ENCODE measurements at regions not wholly inside any gene's neighbourhood (a gene's known extent, or its start where the extent isn't known, plus 50 kb on each side); places are given as distances from the start of the nearest gene placed in this dataset.
"Not testable (repeated sequence)": the region's sequence is repeated elsewhere in the genome, so short reads cannot be mapped to it uniquely, and the experiment has no call there.

DNA sequence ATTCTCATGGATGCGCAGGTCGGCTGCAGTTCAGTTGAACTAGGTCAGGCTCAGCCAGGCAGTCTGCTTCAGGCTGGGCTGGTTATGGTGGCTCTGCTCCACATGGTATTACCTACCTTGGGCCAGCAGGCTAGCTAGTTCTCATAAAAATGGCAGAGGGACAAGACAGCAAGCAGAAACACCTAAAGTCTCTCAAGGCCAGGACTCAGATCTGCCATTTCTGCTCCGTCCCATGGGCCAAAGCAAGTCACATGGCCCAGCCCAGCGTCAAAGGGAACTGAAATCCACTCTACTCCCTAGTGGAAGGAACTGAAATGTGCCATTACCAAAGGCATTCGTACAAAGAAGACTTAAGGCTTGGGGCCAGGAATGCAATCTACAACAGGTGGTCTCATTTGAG lies 160.0 kb downstream of the TMEM132E start (continued):
- TF ChIP-seq, protein P1, sequence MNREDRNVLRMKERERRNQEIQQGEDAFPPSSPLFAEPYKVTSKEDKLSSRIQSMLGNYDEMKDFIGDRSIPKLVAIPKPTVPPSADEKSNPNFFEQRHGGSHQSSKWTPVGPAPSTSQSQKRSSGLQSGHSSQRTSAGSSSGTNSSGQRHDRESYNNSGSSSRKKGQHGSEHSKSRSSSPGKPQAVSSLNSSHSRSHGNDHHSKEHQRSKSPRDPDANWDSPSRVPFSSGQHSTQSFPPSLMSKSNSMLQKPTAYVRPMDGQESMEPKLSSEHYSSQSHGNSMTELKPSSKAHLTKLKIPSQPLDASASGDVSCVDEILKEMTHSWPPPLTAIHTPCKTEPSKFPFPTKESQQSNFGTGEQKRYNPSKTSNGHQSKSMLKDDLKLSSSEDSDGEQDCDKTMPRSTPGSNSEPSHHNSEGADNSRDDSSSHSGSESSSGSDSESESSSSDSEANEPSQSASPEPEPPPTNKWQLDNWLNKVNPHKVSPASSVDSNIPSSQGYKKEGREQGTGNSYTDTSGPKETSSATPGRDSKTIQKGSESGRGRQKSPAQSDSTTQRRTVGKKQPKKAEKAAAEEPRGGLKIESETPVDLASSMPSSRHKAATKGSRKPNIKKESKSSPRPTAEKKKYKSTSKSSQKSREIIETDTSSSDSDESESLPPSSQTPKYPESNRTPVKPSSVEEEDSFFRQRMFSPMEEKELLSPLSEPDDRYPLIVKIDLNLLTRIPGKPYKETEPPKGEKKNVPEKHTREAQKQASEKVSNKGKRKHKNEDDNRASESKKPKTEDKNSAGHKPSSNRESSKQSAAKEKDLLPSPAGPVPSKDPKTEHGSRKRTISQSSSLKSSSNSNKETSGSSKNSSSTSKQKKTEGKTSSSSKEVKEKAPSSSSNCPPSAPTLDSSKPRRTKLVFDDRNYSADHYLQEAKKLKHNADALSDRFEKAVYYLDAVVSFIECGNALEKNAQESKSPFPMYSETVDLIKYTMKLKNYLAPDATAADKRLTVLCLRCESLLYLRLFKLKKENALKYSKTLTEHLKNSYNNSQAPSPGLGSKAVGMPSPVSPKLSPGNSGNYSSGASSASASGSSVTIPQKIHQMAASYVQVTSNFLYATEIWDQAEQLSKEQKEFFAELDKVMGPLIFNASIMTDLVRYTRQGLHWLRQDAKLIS (CRISPR knock-in tag; IDR thresholded peaks at IDR 0.05), result no peak

DNA sequence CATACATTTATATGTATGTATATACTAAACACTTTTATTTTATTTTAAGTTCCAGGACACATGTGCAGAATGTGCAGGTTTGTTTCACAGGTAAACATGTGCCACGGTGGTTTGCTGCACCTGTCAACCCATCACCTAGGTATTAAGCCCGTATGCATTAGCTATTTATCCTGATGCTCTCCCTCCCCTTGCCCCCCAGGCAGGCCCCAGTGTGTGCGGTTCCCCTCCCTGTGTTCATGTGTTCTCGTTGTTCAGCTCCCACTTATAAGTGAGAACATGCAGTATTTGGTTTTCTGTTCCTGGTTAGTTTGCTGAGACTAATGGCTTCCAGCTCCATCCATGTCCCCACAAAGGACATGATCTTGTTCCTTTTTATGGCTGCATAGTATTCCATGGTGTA lies 158.3 kb downstream of the TMEM132E start:
- DNase-seq (ENCODE audit: low spot score); H3K27me3 ChIP-seq (ENCODE audit: control insufficient read depth in 1 of 2, insufficient read depth in 2 of 2, low read length in 2 of 2): not testable (repeated sequence)

GRCh38 chr17:34736611-34737010 lies 157.2 kb downstream of the TMEM132E start:
- in situ Hi-C loops (cut with HindIII; ENCODE audit: extremely low pct_ligation_motif_present, low pct_unique_long_range_greater_than_20kb) (no loop called here), intact Hi-C loops (cut with micrococcal nuclease; ENCODE audit: unreplicated experiment) (no loop called here)
- Histone ChIP-seq H3K9ac (ENCODE audit: insufficient read depth, low read depth, low read length) (no peak overlapping the region), H2AFZ (ENCODE audit: low read length) (no peak overlapping the region), H3K27me3 (ENCODE audit: control insufficient read depth in 1 of 2, insufficient read depth in 2 of 2, low read length in 2 of 2) (0 out of 5 replicates have a peak, but pooled peaks cover 0 to 2% of the 10 kb centered on the region in 2 experiments), H4K20me1 (ENCODE audit: insufficient read depth, low read length) (no peaks in the 10 kb centered on the region), H3K36me3 (replicated peaks in 1 of 2; ENCODE audit: control insufficient read depth in 1 of 2, insufficient read depth in 2 of 2, low read length in 2 of 2) (no peaks in the 10 kb centered on the region), H3K27ac (ENCODE audit: extremely low read length, insufficient read depth, low read length) (no peak overlapping the region), H3K4me1 (ENCODE audit: insufficient read depth, low read length) (no peaks in the 10 kb centered on the region), H3K4me2 (ENCODE audit: low read depth, low read length) (no peak overlapping the region), H3K9me3 (ENCODE audit: low read length) (no peaks in the 10 kb centered on the region), H3K4me3 (replicated peaks in 1 of 3; ENCODE audit: insufficient read depth in 1 of 3, low read depth in 2 of 3, low read length in 3 of 3) (no peak overlapping the region), H3K79me2 (ENCODE audit: insufficient read depth, low read length) (no peaks in the 10 kb centered on the region)
- 3% methylated on average over 7 of the region's 8 CpGs for whole genome bisulfite sequencing (ENCODE audit: low lambda C conversion rate)
- no peak for ATAC-seq
- TF ChIP-seq, protein P2, sequence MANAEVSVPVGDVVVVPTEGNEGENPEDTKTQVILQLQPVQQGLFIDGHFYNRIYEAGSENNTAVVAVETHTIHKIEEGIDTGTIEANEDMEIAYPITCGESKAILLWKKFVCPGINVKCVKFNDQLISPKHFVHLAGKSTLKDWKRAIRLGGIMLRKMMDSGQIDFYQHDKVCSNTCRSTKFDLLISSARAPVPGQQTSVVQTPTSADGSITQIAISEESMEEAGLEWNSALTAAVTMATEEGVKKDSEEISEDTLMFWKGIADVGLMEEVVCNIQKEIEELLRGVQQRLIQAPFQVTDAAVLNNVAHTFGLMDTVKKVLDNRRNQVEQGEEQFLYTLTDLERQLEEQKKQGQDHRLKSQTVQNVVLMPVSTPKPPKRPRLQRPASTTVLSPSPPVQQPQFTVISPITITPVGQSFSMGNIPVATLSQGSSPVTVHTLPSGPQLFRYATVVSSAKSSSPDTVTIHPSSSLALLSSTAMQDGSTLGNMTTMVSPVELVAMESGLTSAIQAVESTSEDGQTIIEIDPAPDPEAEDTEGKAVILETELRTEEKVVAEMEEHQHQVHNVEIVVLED (CRISPR knock-in tag; IDR thresholded peaks at IDR 0.05; ENCODE audit: borderline replicate concordance), result no peak
- TF ChIP-seq RARA (CRISPR knock-in tag; IDR thresholded peaks at IDR 0.05) (no peak), ZBTB21 (CRISPR knock-in tag; IDR thresholded peaks at IDR 0.05) (no peak), NR3C1 (CRISPR knock-in tag; IDR thresholded peaks at IDR 0.05) (no peak)
- no TSS peak for BruUV-seq (replicated peaks)
- FAIRE-seq, result no peak
- no peak for DNase-seq (ENCODE audit: low spot score)
- ChIA-PET CTCF (ENCODE audit: low intra/inter-chr PET ratio, low total read pairs) (no interaction called here), POLR2A (no interaction called here)

More for the DNA sequence above, 158.3 kb downstream of the TMEM132E start:
- H4K20me1 ChIP-seq (ENCODE audit: insufficient read depth, low read length); POLR2A ChIA-PET; H3K9me3 ChIP-seq (ENCODE audit: low read length); H3K9ac ChIP-seq (ENCODE audit: insufficient read depth, low read depth, low read length); H3K27ac ChIP-seq (ENCODE audit: extremely low read length, insufficient read depth, low read length); H3K4me2 ChIP-seq (ENCODE audit: low read depth, low read length); H3K4me1 ChIP-seq (ENCODE audit: insufficient read depth, low read length); H3K79me2 ChIP-seq (ENCODE audit: insufficient read depth, low read length); intact Hi-C loops (cut with micrococcal nuclease; ENCODE audit: unreplicated experiment); CTCF ChIA-PET (ENCODE audit: low intra/inter-chr PET ratio, low total read pairs); ATAC-seq; in situ Hi-C loops (cut with HindIII; ENCODE audit: extremely low pct_ligation_motif_present, low pct_unique_long_range_greater_than_20kb); H3K4me3 ChIP-seq (replicated peaks in 1 of 3; ENCODE audit: insufficient read depth in 1 of 3, low read depth in 2 of 3, low read length in 3 of 3); H3K36me3 ChIP-seq (replicated peaks in 1 of 2; ENCODE audit: control insufficient read depth in 1 of 2, insufficient read depth in 2 of 2, low read length in 2 of 2); FAIRE-seq; H2AFZ ChIP-seq (ENCODE audit: low read length); BruUV-seq (replicated peaks): not testable (repeated sequence)
- WGBS (ENCODE audit: low lambda C conversion rate), result 4% methylated on average over 4 of the region's 4 CpGs
